ENCODE measurements at regions not wholly inside any gene's neighbourhood (a gene's known extent, or its start where the extent isn't known, plus 50 kb on each side); places are given as distances from the start of the nearest gene placed in this dataset.

- no peak overlapping the region for H3K4me3 ChIP-seq
- H3K9me3 ChIP-seq = no peaks in the 10 kb centered on the region
- H3K4me1 ChIP-seq (ENCODE audit: insufficient read depth) = no peaks in the 10 kb centered on the region
- no peak for DNase-seq
- TF ChIP-seq CTCF (IDR thresholded peaks at IDR 0.05) = no peak
- TF ChIP-seq POLR2A (IDR thresholded peaks at IDR 0.05) = no peak
- TF ChIP-seq EP300 (IDR thresholded peaks at IDR 0.05) = no peak
- intact Hi-C loops (cut with DNase I) = no loop called here
- no peaks in the 10 kb centered on the region for H3K27me3 ChIP-seq
- WGBS, 3 donors = 35 to 65% (median 50%) methylated on average over 2 of the region's 2 CpGs
- no peak overlapping the region for H3K27ac ChIP-seq
- H3K36me3 ChIP-seq = no peaks in the 10 kb centered on the region
Observed at GRCh38 chr4:18294846-18295245, 273.3 kb upstream of the LCORL start.

- TF ChIP-seq CTCF (IDR thresholded peaks at IDR 0.05) = no peak
- TF ChIP-seq EP300 (IDR thresholded peaks at IDR 0.05) = no peak
- no peak for TF ChIP-seq POLR2A (IDR thresholded peaks at IDR 0.05)
- H3K36me3 ChIP-seq = no peaks in the 10 kb centered on the region
- no peaks in the 10 kb centered on the region for H3K4me1 ChIP-seq (ENCODE audit: insufficient read depth)
- no peaks in the 10 kb centered on the region for H3K27me3 ChIP-seq
- no peaks in the 10 kb centered on the region for H3K9me3 ChIP-seq
- no peak overlapping the region for H3K27ac ChIP-seq
- H3K4me3 ChIP-seq = no peak overlapping the region
- intact Hi-C loops (cut with DNase I) = no loop called here
- 85 to 90% (median 87%) methylated on average over 6 of the region's 6 CpGs for WGBS, 3 donors
- DNase-seq = no peak
Observed at GRCh38 chr4:18294021-18294420, 272.5 kb upstream of the LCORL start.

GRCh38 chr4:18292411-18292810 is 270.9 kb upstream of the LCORL start:
- Histone ChIP-seq H3K9me3 (no peaks in the 10 kb centered on the region), H3K36me3 (no peaks in the 10 kb centered on the region), H3K4me1 (ENCODE audit: insufficient read depth) (no peaks in the 10 kb centered on the region), H3K4me3 (no peak overlapping the region), H3K27me3 (no peaks in the 10 kb centered on the region), H3K27ac (no peak overlapping the region)
- DNase-seq = no peak
- intact Hi-C loops (cut with DNase I) = no loop called here
- TF ChIP-seq CTCF (IDR thresholded peaks at IDR 0.05) (no peak), EP300 (IDR thresholded peaks at IDR 0.05) (no peak), POLR2A (IDR thresholded peaks at IDR 0.05) (no peak)
- 78 to 84% (median 84%) methylated on average over 6 of the region's 6 CpGs for WGBS, 3 donors

- Histone ChIP-seq H3K27ac (no peak overlapping the region), H3K36me3 (no peaks in the 10 kb centered on the region), H3K27me3 (no peaks in the 10 kb centered on the region), H3K9me3 (no peaks in the 10 kb centered on the region), H3K4me3 (no peak overlapping the region), H3K4me1 (ENCODE audit: insufficient read depth) (no peaks in the 10 kb centered on the region)
- TF ChIP-seq EP300 (IDR thresholded peaks at IDR 0.05) = no peak
- DNase-seq = no peak
- intact Hi-C loops (cut with DNase I) = no loop called here
- WGBS, 3 donors = 83 to 95% (median 84%) methylated on average over 2 of the region's 2 CpGs
Observed at GRCh38 chr4:18291981-18292380, 270.4 kb upstream of the LCORL start.

- no peak overlapping the region for H3K4me3 ChIP-seq
- no peaks in the 10 kb centered on the region for H3K27me3 ChIP-seq
- TF ChIP-seq POLR2A (IDR thresholded peaks at IDR 0.05) (no peak), EP300 (IDR thresholded peaks at IDR 0.05) (no peak)
- WGBS, 3 donors = 67 to 75% (median 74%) methylated on average over 5 of the region's 5 CpGs
- no peak overlapping the region for H3K27ac ChIP-seq
- no peak for DNase-seq
- intact Hi-C loops (cut with DNase I) = no loop called here
- no peaks in the 10 kb centered on the region for H3K4me1 ChIP-seq (ENCODE audit: insufficient read depth)
- no peaks in the 10 kb centered on the region for H3K36me3 ChIP-seq
- H3K9me3 ChIP-seq = no peaks in the 10 kb centered on the region
Observed at GRCh38 chr4:18291256-18291655, 269.7 kb upstream of the LCORL start.

GRCh38 chr4:18285357-18285756 is 263.8 kb upstream of the LCORL start:
- 85 to 95% (median 88%) methylated on average over 4 of the region's 4 CpGs for WGBS, 3 donors
- no peak overlapping the region for H3K27ac ChIP-seq
- H3K27me3 ChIP-seq = no peaks in the 10 kb centered on the region
- TF ChIP-seq CTCF (IDR thresholded peaks at IDR 0.05) = no peak
- TF ChIP-seq POLR2A (IDR thresholded peaks at IDR 0.05) = no peak
- TF ChIP-seq EP300 (IDR thresholded peaks at IDR 0.05) = no peak
- intact Hi-C loops (cut with DNase I) = no loop called here
- H3K4me3 ChIP-seq = no peak overlapping the region
- DNase-seq = no peak
- H3K36me3 ChIP-seq = no peaks in the 10 kb centered on the region
- no peaks in the 10 kb centered on the region for H3K9me3 ChIP-seq
- H3K4me1 ChIP-seq (ENCODE audit: insufficient read depth) = no peaks in the 10 kb centered on the region
